ENCODE measurements at regions not wholly inside any gene's neighbourhood (a gene's known extent, or its start where the extent isn't known, plus 50 kb on each side); places are given as distances from the start of the nearest gene placed in this dataset.
A peak's percentile ranks its signal among the peaks of the same experiment; 100 is the strongest.

- Histone ChIP-seq H3K4me2 (ENCODE audit: low read depth, low read length) (no peak overlapping the region), H3K27me3 (ENCODE audit: control insufficient read depth, insufficient read depth, low read length) (no peaks in the 10 kb centered on the region), H2AFZ (replicated peaks; ENCODE audit: low read length, poor library complexity) (no peak overlapping the region), H4K8ac (ENCODE audit: low read depth in 2 of 2, low read length in 2 of 2) (no peak overlapping the region), H2AK5ac (ENCODE audit: low read depth, low read length) (no peak overlapping the region), H3K56ac (ENCODE audit: extremely low read depth, insufficient read depth, low read length) (no peak overlapping the region), H3K79me1 (ENCODE audit: low read depth in 1 of 2, low read length in 2 of 2) (no peaks in the 10 kb centered on the region), H2BK15ac (ENCODE audit: low read depth, low read length) (no peak overlapping the region), H4K20me1 (ENCODE audit: insufficient read depth, low read length) (no peaks in the 10 kb centered on the region), H2BK20ac (ENCODE audit: low read depth, low read length) (no peak overlapping the region), H3K4me1 (ENCODE audit: control insufficient read depth, insufficient read depth, low read length) (no peaks in the 10 kb centered on the region), H3K9ac (ENCODE audit: low read depth, low read length) (no peak overlapping the region), H3K9me3 (ENCODE audit: control insufficient read depth, insufficient read depth, low read length) (peaks cover 81% of the 10 kb centered on the region), H3K4ac (ENCODE audit: low read depth, low read length) (no peak overlapping the region), H2AK9ac (replicated peaks; ENCODE audit: low read depth, low read length, poor library complexity) (no peak overlapping the region), H4K5ac (ENCODE audit: low read depth, low read length) (no peak overlapping the region), H3K27ac (ENCODE audit: insufficient read depth, low read length) (no peak overlapping the region), H3K14ac (replicated peaks; ENCODE audit: low read depth, low read length) (no peak overlapping the region), H3K9me1 (ENCODE audit: insufficient read depth, low read length) (no peaks in the 10 kb centered on the region), H3K18ac (ENCODE audit: low read depth, low read length) (no peak overlapping the region), H2BK5ac (ENCODE audit: low read depth, low read length, poor library complexity, severe bottlenecking) (peak overlapping the region; percentile 35), H2BK120ac (ENCODE audit: low read depth, low read length) (no peak overlapping the region), H4K91ac (ENCODE audit: insufficient read depth, low read depth, low read length) (no peak overlapping the region), H3K36me3 (ENCODE audit: control insufficient read depth, insufficient read depth, low read length) (no peaks in the 10 kb centered on the region), H3K4me3 (ENCODE audit: insufficient read depth, low read depth, low read length) (no peak overlapping the region), H3K23ac (ENCODE audit: low read depth, low read length) (no peak overlapping the region)
- ChIA-PET CTCF (no interaction called here), POLR2A (ENCODE audit: unreplicated experiment) (no interaction called here)
- in situ Hi-C loops (cut with MboI; ENCODE audit: low sequenced_read_pairs) (no loop called here), intact Hi-C loops (cut with micrococcal nuclease) (no loop called here), dilution Hi-C loops (cut with HindIII; ENCODE audit: low sequenced_read_pairs, unreplicated experiment) (no loop called here)
- no TSS peak for BruUV-seq (replicated peaks)
- 85 to 100% methylated on average over 2 to 14 of the region's 17 CpGs for WGBS, 2 experiments (ENCODE audit: extremely low coverage in 2 of 2, insufficient read length in 1 of 2)
- TF ChIP-seq NFE2L2 (IDR thresholded peaks at IDR 0.05; ENCODE audit: low read depth, low read length): no peak
- TF ChIP-seq CTCF (conservative IDR thresholded peaks at IDR 0.05; ENCODE audit: low read depth, low read length): no peak
- TF ChIP-seq ELK1 (IDR thresholded peaks at IDR 0.05; ENCODE audit: borderline replicate concordance, low read depth, low read length): no peak
- TF ChIP-seq SMC3 (IDR thresholded peaks at IDR 0.05; ENCODE audit: low read depth, low read length): no peak
- no peak for TF ChIP-seq MAZ (IDR thresholded peaks at IDR 0.05; ENCODE audit: borderline replicate concordance, low read depth, low read length)
- TF ChIP-seq USF2 (IDR thresholded peaks at IDR 0.05; ENCODE audit: low read depth, low read length): no peak
- TF ChIP-seq BHLHE40 (IDR thresholded peaks at IDR 0.05; ENCODE audit: low read depth, low read length): no peak
- no peak for TF ChIP-seq RCOR1 (IDR thresholded peaks at IDR 0.05; ENCODE audit: insufficient replicate concordance, low read length)
- no peak for TF ChIP-seq FOS (IDR thresholded peaks at IDR 0.05; ENCODE audit: low read depth, low read length)
- no peak for TF ChIP-seq CHD1 (IDR thresholded peaks at IDR 0.05; ENCODE audit: low read depth, low read length)
- TF ChIP-seq MXI1 (IDR thresholded peaks at IDR 0.05; ENCODE audit: borderline replicate concordance, low read depth, low read length): no peak
- TF ChIP-seq MAFK (IDR thresholded peaks at IDR 0.05; ENCODE audit: low read depth, low read length): no peak
- no peak for TF ChIP-seq RAD21 (IDR thresholded peaks at IDR 0.05; ENCODE audit: low read length)
- no peak for TF ChIP-seq RFX5 (IDR thresholded peaks at IDR 0.05; ENCODE audit: low read depth, low read length)
- no peak for TF ChIP-seq POLR2A (IDR thresholded peaks at IDR 0.05; ENCODE audit: low read depth, low read length)
- TF ChIP-seq CEBPB (IDR thresholded peaks at IDR 0.05; ENCODE audit: low read depth, low read length): no peak
- DNase-seq: no peak
- ATAC-seq (ENCODE audit: low read depth): no peak
Measured at GRCh38 chr22:47628477-47629272, 866.2 kb downstream of the TBC1D22A start.

All from IMR-90 (cell line).